ENCODE measurements at regions not wholly inside any gene's neighbourhood (a gene's known extent, or its start where the extent isn't known, plus 50 kb on each side); places are given as distances from the start of the nearest gene placed in this dataset.

GRCh38 chr5:136698970-136699369 is 333.6 kb upstream of the TRPC7 start:
- peaks cover 1% of the 10 kb centered on the region for H3K9me3 Mint-ChIP-seq (ENCODE audit: insufficient read depth)
- TF ChIP-seq EZH2 (IDR thresholded peaks at IDR 0.05; ENCODE audit: borderline replicate concordance, insufficient read depth, low read depth, low read length, poor library complexity, severe bottlenecking) (no peak), CTCF (IDR thresholded peaks at IDR 0.05) (no peak)
- intact Hi-C loops (cut with micrococcal nuclease): no loop called here

GRCh38 chr5:136694258-136694657 is 328.9 kb upstream of the TRPC7 start:
- intact Hi-C loops (cut with micrococcal nuclease): no loop called here
- no CpG with 5 or more reads among the region's 4 CpGs for WGBS (ENCODE audit: insufficient coverage)
- Mint-ChIP-seq H3K4me3 (no peak overlapping the region), H3K27me3 (peaks cover 4% of the 10 kb centered on the region), H3K27ac (no peak overlapping the region), H3K4me1 (no peaks in the 10 kb centered on the region), H3K9me3 (ENCODE audit: insufficient read depth) (peaks cover 4% of the 10 kb centered on the region)
- no peaks in the 10 kb centered on the region for H3K79me2 ChIP-seq (ENCODE audit: control insufficient read depth, insufficient read depth, low read length)
- ATAC-seq (ENCODE audit: low read depth) (no peak), DNase-seq (no peak)
- no peaks in the 10 kb centered on the region for H3K4me1 ChIP-seq (ENCODE audit: control insufficient read depth in 2 of 2, insufficient read depth in 2 of 2, low read length in 2 of 2)
- peaks cover 0 to 2% (median under 1%) of the 10 kb centered on the region in 3 donors for H3K9me3 ChIP-seq (ENCODE audit: control extremely low read depth in 1 of 3, control insufficient read depth in 2 of 3, insufficient read depth in 1 of 3, low read length in 2 of 3)
- TF ChIP-seq EZH2 (IDR thresholded peaks at IDR 0.05; ENCODE audit: borderline replicate concordance, insufficient read depth, low read depth, low read length, poor library complexity, severe bottlenecking) (no peak), CTCF (IDR thresholded peaks at IDR 0.05) (no peak)
- H3K4me2 ChIP-seq (replicated peaks; ENCODE audit: low read depth, low read length, poor library complexity, severe bottlenecking): no peak overlapping the region
- H2AFZ ChIP-seq (ENCODE audit: insufficient read depth, low read depth, low read length, poor library complexity, severe bottlenecking): no peak overlapping the region
- no peaks in the 10 kb centered on the region for H3K27me3 ChIP-seq (replicated peaks in 1 of 4; ENCODE audit: control extremely low read depth in 1 of 4, control insufficient read depth in 3 of 4, insufficient read depth in 4 of 4, low read length in 3 of 4)
- H3K36me3 ChIP-seq (replicated peaks in 1 of 2; ENCODE audit: control extremely low read depth in 1 of 2, control insufficient read depth in 1 of 2, extremely low read depth in 1 of 2, insufficient read depth in 2 of 2, low read length in 1 of 2): no peaks in the 10 kb centered on the region
- no peak overlapping the region for H3K9ac ChIP-seq (ENCODE audit: low read length)
- no peaks in the 10 kb centered on the region for H4K20me1 ChIP-seq (ENCODE audit: control insufficient read depth, insufficient read depth, low read length, poor library complexity, severe bottlenecking)
- no peak overlapping the region for H3K4me3 ChIP-seq (ENCODE audit: control extremely low read depth in 1 of 5, extremely low read depth in 1 of 5, insufficient read depth in 1 of 5, low read depth in 2 of 5, low read length in 4 of 5)
- ChIA-PET CTCF (no interaction called here), POLR2A (no interaction called here)
- no peak overlapping the region for H3K27ac ChIP-seq (ENCODE audit: low read length in 2 of 2)

More at GRCh38 chr5:136698970-136699369, 333.6 kb upstream of the TRPC7 start:
- Mint-ChIP-seq H3K4me1 (no peaks in the 10 kb centered on the region), H3K4me3 (no peak overlapping the region), H3K27ac (no peak overlapping the region), H3K27me3 (peaks cover 8% of the 10 kb centered on the region)
- no peak overlapping the region for H3K4me2 ChIP-seq (replicated peaks; ENCODE audit: low read depth, low read length, poor library complexity, severe bottlenecking)
- CTCF ChIA-PET: no interaction called here
- no peaks in the 10 kb centered on the region for H3K4me1 ChIP-seq (ENCODE audit: control insufficient read depth in 2 of 2, insufficient read depth in 2 of 2, low read length in 2 of 2)
- no peak for ATAC-seq (ENCODE audit: low read depth)
- H3K79me2 ChIP-seq (ENCODE audit: control insufficient read depth, insufficient read depth, low read length): no peaks in the 10 kb centered on the region
- no peak overlapping the region for H2AFZ ChIP-seq (ENCODE audit: insufficient read depth, low read depth, low read length, poor library complexity, severe bottlenecking)
- H3K9ac ChIP-seq (ENCODE audit: low read length): no peak overlapping the region
- H3K27me3 ChIP-seq (replicated peaks in 1 of 4; ENCODE audit: control extremely low read depth in 1 of 4, control insufficient read depth in 3 of 4, insufficient read depth in 4 of 4, low read length in 3 of 4): no peaks in the 10 kb centered on the region
- no peaks in the 10 kb centered on the region for H3K36me3 ChIP-seq (replicated peaks in 1 of 2; ENCODE audit: control extremely low read depth in 1 of 2, control insufficient read depth in 1 of 2, extremely low read depth in 1 of 2, insufficient read depth in 2 of 2, low read length in 1 of 2)
- no peak overlapping the region for H3K27ac ChIP-seq (ENCODE audit: low read length in 2 of 2)
- WGBS (ENCODE audit: insufficient coverage): 71% methylated on average over 1 of the region's 5 CpGs
- POLR2A ChIA-PET: no interaction called here
- no peak for DNase-seq
- no peaks in the 10 kb centered on the region for H4K20me1 ChIP-seq (ENCODE audit: control insufficient read depth, insufficient read depth, low read length, poor library complexity, severe bottlenecking)
- peaks cover 0 to 4% (median 0%) of the 10 kb centered on the region in 3 donors for H3K9me3 ChIP-seq (ENCODE audit: control extremely low read depth in 1 of 3, control insufficient read depth in 2 of 3, insufficient read depth in 1 of 3, low read length in 2 of 3)
- no peak overlapping the region for H3K4me3 ChIP-seq (ENCODE audit: control extremely low read depth in 1 of 5, extremely low read depth in 1 of 5, insufficient read depth in 1 of 5, low read depth in 2 of 5, low read length in 4 of 5)
